ENCODE measurements at regions not wholly inside any gene's neighbourhood (a gene's known extent, or its start where the extent isn't known, plus 50 kb on each side); places are given as distances from the start of the nearest gene placed in this dataset.

- TF ChIP-seq CTCF (IDR thresholded peaks at IDR 0.05; ENCODE audit: low read depth, low read length) (no peak), MYC (IDR thresholded peaks at IDR 0.05; ENCODE audit: low read depth, low read length) (no peak)
These were observed 638.9 kb downstream of the HS3ST4 start for GRCh38 chr16:26330654-26331053.
